Panc1 (cell line): ENCODE measurements at regions not wholly inside any gene's neighbourhood (a gene's known extent, or its start where the extent isn't known, plus 50 kb on each side); places are given as distances from the start of the nearest gene placed in this dataset.

ENCODE experiments used
- CTCF ChIP-seq: fragments of 450-650 bp; IDR thresholded peaks from 2 replicates; pipeline ENCODE4 v1.5.1; 2017; ENCODE audit warnings: mild to moderate bottlenecking
- POLR2AphosphoS5 ChIP-seq: IDR thresholded peaks from 2 replicates; pipeline ENCODE4 v1.6.1; 2012; ENCODE audit warnings: mild to moderate bottlenecking, low read depth, low read length, moderate library complexity
- SIN3A ChIP-seq: IDR thresholded peaks from 2 replicates; pipeline ENCODE4 v1.6.1; 2012; ENCODE audit warnings: low read depth, mild to moderate bottlenecking, low read length, moderate library complexity, borderline replicate concordance; ENCODE audit not compliant: insufficient read depth

DNA sequence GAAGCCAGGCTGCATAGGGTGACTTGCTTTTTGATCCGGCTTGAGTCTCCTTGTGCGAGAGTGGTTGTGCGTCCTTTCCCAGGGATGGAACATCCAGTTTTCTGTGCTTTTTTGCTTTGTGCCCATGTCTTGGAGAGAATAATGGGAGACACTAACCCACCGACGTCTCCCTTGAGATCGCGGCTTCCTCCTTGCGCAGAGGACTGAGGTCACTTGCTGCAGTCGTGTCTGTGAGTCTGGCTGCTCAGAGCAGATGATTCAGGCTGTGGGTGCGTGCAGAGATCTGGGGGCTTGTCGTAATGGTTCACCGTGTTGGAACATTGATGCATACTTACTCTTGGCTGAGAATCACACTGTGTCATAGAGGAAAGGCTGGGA is 164.5 kb upstream of the CACNA1E start:
- TF ChIP-seq POLR2AphosphoS5, result no peak
- no peak for TF ChIP-seq CTCF
- no peak for TF ChIP-seq SIN3A
